Mesenchymal stem cell (in vitro differentiated cells and primary cell): ENCODE measurements at regions not wholly inside any gene's neighbourhood (a gene's known extent, or its start where the extent isn't known, plus 50 kb on each side); places are given as distances from the start of the nearest gene placed in this dataset.
"Not testable (repeated sequence)": the region's sequence is repeated elsewhere in the genome, so short reads cannot be mapped to it uniquely, and the experiment has no call there.

Experiments
- DNase-seq: peaks from one replicate; pipeline ENCODE4 v3.0.0-alpha.2; 2013
- H2AFZ ChIP-seq: one replicate; pipeline ENCODE4 v1.6.1; 2013; ENCODE audit warnings: low read depth, mild to moderate bottlenecking, control low read depth, inconsistent platforms, low read length, moderate library complexity
- H2AK5ac ChIP-seq: 2 replicates; pipeline ENCODE4 v1.6.1; 2013; ENCODE audit warnings: low read length, moderate library complexity, mild to moderate bottlenecking, inconsistent platforms; ENCODE audit not compliant: severe bottlenecking
- H2BK120ac ChIP-seq: one replicate; pipeline ENCODE4 v1.6.1; 2013; ENCODE audit warnings: low read depth, mild to moderate bottlenecking, inconsistent platforms, low read length, moderate library complexity
- H2BK12ac ChIP-seq, 2 experiments: one replicate each; pipeline ENCODE4 v1.6.1; 2013; ENCODE audit warnings: inconsistent platforms in 2 of 2, low read length in 2 of 2, mild to moderate bottlenecking in 2 of 2, moderate library complexity in 2 of 2, control low read depth in 1 of 2
- H2BK15ac ChIP-seq: one replicate; pipeline ENCODE4 v1.6.1; 2013; ENCODE audit warnings: mild to moderate bottlenecking, low read depth, inconsistent platforms; ENCODE audit not compliant: poor library complexity, severe bottlenecking
- H2BK5ac ChIP-seq: 2 replicates; pipeline ENCODE4 v1.6.1; 2013; ENCODE audit warnings: low read depth, mild to moderate bottlenecking, low read length, control low read depth, inconsistent platforms; ENCODE audit not compliant: poor library complexity, severe bottlenecking
- H3K14ac ChIP-seq, 2 experiments: one replicate each; pipeline ENCODE4 v1.6.1; 2013; ENCODE audit warnings: inconsistent platforms in 2 of 2, low read length in 2 of 2, control low read depth in 1 of 2, mild to moderate bottlenecking in 1 of 2, moderate library complexity in 1 of 2
- H3K18ac ChIP-seq, 2 experiments: one replicate each; pipeline ENCODE4 v1.6.1; 2013; ENCODE audit warnings: inconsistent platforms in 2 of 2, low read length in 2 of 2, control low read depth in 1 of 2, low read depth in 1 of 2, mild to moderate bottlenecking in 1 of 2
- H3K23ac ChIP-seq, 2 experiments: one replicate each; pipeline ENCODE4 v1.6.1; 2013; ENCODE audit warnings: inconsistent platforms in 2 of 2, low read length in 2 of 2, mild to moderate bottlenecking in 2 of 2, moderate library complexity in 2 of 2, control low read depth in 1 of 2
- H3K27ac ChIP-seq: 2 replicates; pipeline ENCODE4 v1.5.1; 2013; ENCODE audit warnings: mild to moderate bottlenecking, moderate library complexity, low read length, control low read depth, inconsistent platforms; ENCODE audit not compliant: poor library complexity, severe bottlenecking
- H3K27me3 ChIP-seq, 2 experiments: 2 replicates each; pipeline versions ENCODE4 v1.6.1 to v1.7.0; 2013; ENCODE audit warnings: low read length in 2 of 2, mild to moderate bottlenecking in 2 of 2, moderate library complexity in 2 of 2, control low read depth in 1 of 2, inconsistent platforms in 1 of 2; ENCODE audit not compliant: control insufficient read depth in 1 of 2, insufficient read depth in 1 of 2
- H3K36me3 ChIP-seq, 2 experiments: 2 replicates each; pipeline versions ENCODE4 v1.6.1 to v1.7.0; 2013; ENCODE audit warnings: low read length in 2 of 2, control low read depth in 1 of 2, inconsistent platforms in 1 of 2, low read depth in 1 of 2, mild to moderate bottlenecking in 1 of 2; ENCODE audit not compliant: insufficient read depth in 2 of 2, control insufficient read depth in 1 of 2
- H3K4ac ChIP-seq, 2 experiments: one replicate each; pipeline ENCODE4 v1.6.1; 2013; ENCODE audit warnings: inconsistent platforms in 2 of 2, low read length in 2 of 2, mild to moderate bottlenecking in 2 of 2, moderate library complexity in 2 of 2, control low read depth in 1 of 2, low read depth in 1 of 2
- H3K4me1 ChIP-seq: 2 replicates; pipeline ENCODE4 v1.6.1; 2013; ENCODE audit warnings: low read depth, low read length, control low read depth; ENCODE audit not compliant: control insufficient read depth, insufficient read depth
- H3K4me2 ChIP-seq: 2 replicates; pipeline ENCODE4 v1.6.1; 2013; ENCODE audit warnings: low read length, mild to moderate bottlenecking, inconsistent platforms; ENCODE audit not compliant: poor library complexity, severe bottlenecking
- H3K4me3 ChIP-seq, 2 experiments: 2 replicates each; pipeline versions ENCODE4 v1.5.1 to v1.7.0; 2013; ENCODE audit warnings: low read length in 2 of 2, mild to moderate bottlenecking in 2 of 2, control low read depth in 1 of 2, low read depth in 1 of 2; ENCODE audit not compliant: insufficient read depth in 1 of 2
- H3K79me1 ChIP-seq: replicated peaks from 2 replicates; pipeline ENCODE4 v1.6.1; 2013; ENCODE audit warnings: mild to moderate bottlenecking, control low read depth, low read length, inconsistent platforms; ENCODE audit not compliant: poor library complexity, severe bottlenecking
- H3K9ac ChIP-seq: 2 replicates; pipeline ENCODE4 v1.7.0; 2013; ENCODE audit warnings: mild to moderate bottlenecking, low read length, moderate library complexity
- H3K9me3 ChIP-seq: 2 replicates; pipeline ENCODE4 v1.7.0; 2013; ENCODE audit warnings: mild to moderate bottlenecking, low read length; ENCODE audit not compliant: control insufficient read depth
- H4K8ac ChIP-seq: one replicate; pipeline ENCODE4 v1.6.1; 2013; ENCODE audit warnings: inconsistent platforms, mild to moderate bottlenecking, low read length, moderate library complexity
- H4K91ac ChIP-seq: one replicate; pipeline ENCODE4 v1.6.1; 2013; ENCODE audit warnings: mild to moderate bottlenecking, low read length, inconsistent platforms
- WGBS: methylation state at CpG from one replicate; pipeline ENCODE4 v1.1.7; 2013; ENCODE audit warnings: mixed read lengths; 5-methylcytosine and 5-hydroxymethylcytosine counted together

- DNase-seq = peak; percentile 9
- peak overlapping the region in 1 of 2 experiments; percentile 75 for H2BK12ac ChIP-seq
- H4K91ac ChIP-seq = no peak overlapping the region
- H3K18ac ChIP-seq = peak overlapping the region in 1 of 2 experiments; percentile 41
- no peak overlapping the region for H3K27ac ChIP-seq
- no peaks in the 10 kb centered on the region for H3K79me1 ChIP-seq
- H3K23ac ChIP-seq = no peak overlapping the region
- H3K27me3 ChIP-seq = peaks cover 31 to 37% of the 10 kb centered on the region in 2 experiments
- H3K9ac ChIP-seq = no peak overlapping the region
- peak overlapping the region; percentile 24 for H2AFZ ChIP-seq
- H2BK5ac ChIP-seq = no peak overlapping the region
- no peak overlapping the region for H4K8ac ChIP-seq
- H3K4ac ChIP-seq = no peak overlapping the region
- 58% methylated on average over 18 of the region's 18 CpGs for WGBS
- H3K4me3 ChIP-seq = no peak overlapping the region
- no peaks in the 10 kb centered on the region for H3K9me3 ChIP-seq
- H2BK15ac ChIP-seq = peak overlapping the region; percentile 73
- peaks cover 1% of the 10 kb centered on the region for H3K4me1 ChIP-seq
- H2AK5ac ChIP-seq = no peak overlapping the region
- no peaks in the 10 kb centered on the region for H3K36me3 ChIP-seq
- H3K4me2 ChIP-seq = no peak overlapping the region
- no peak overlapping the region for H2BK120ac ChIP-seq
- H3K14ac ChIP-seq = peak overlapping the region in 1 of 2 experiments; percentile 14
Observed at GRCh38 chr4:183012879-183013729, 86.0 kb upstream of the WWC2 start.

GRCh38 chr4:183011213-183011907, 87.7 kb upstream of the WWC2 start:
- H3K18ac ChIP-seq = peak overlapping the region in 1 of 2 experiments; percentile 5
- H4K8ac ChIP-seq = no peak overlapping the region
- WGBS = 26% methylated on average over 8 of the region's 8 CpGs
- H3K9me3 ChIP-seq = no peaks in the 10 kb centered on the region
- no peak overlapping the region for H2BK5ac ChIP-seq
- H3K4me1 ChIP-seq = peaks cover 1% of the 10 kb centered on the region
- no peaks in the 10 kb centered on the region for H3K79me1 ChIP-seq
- H2BK120ac ChIP-seq = no peak overlapping the region
- no peak overlapping the region for H3K4ac ChIP-seq
- DNase-seq = peak; percentile 77
- no peak overlapping the region for H3K27ac ChIP-seq
- H3K14ac ChIP-seq = no peak overlapping the region
- H3K23ac ChIP-seq = no peak overlapping the region
- no peak overlapping the region for H3K4me3 ChIP-seq
- no peak overlapping the region for H2BK15ac ChIP-seq
- H2AFZ ChIP-seq = no peak overlapping the region
- no peak overlapping the region for H2BK12ac ChIP-seq
- H2AK5ac ChIP-seq = no peak overlapping the region
- H4K91ac ChIP-seq = no peak overlapping the region
- no peak overlapping the region for H3K4me2 ChIP-seq
- no peaks in the 10 kb centered on the region for H3K36me3 ChIP-seq
- peaks cover 28 to 45% of the 10 kb centered on the region in 2 experiments for H3K27me3 ChIP-seq
- no peak overlapping the region for H3K9ac ChIP-seq

GRCh38 chr4:183008492-183008891, 90.6 kb upstream of the WWC2 start:
- H3K27me3 ChIP-seq = peaks cover 25 to 35% of the 10 kb centered on the region in 2 experiments
- H2BK15ac ChIP-seq = no peak overlapping the region
- no peak overlapping the region for H3K4ac ChIP-seq
- no peak overlapping the region for H3K9ac ChIP-seq
- no peak overlapping the region for H3K18ac ChIP-seq
- no peak overlapping the region for H3K27ac ChIP-seq
- H3K36me3 ChIP-seq = no peaks in the 10 kb centered on the region
- H2AFZ ChIP-seq = no peak overlapping the region
- H3K23ac ChIP-seq = no peak overlapping the region
- peak overlapping the region in 1 of 2 experiments; percentile 49 for H2BK12ac ChIP-seq
- no peak overlapping the region for H3K4me3 ChIP-seq
- WGBS = 73% methylated on average over 3 of the region's 9 CpGs
- no peaks in the 10 kb centered on the region for H3K9me3 ChIP-seq
- no peak overlapping the region for H3K4me2 ChIP-seq
- H2AK5ac ChIP-seq = no peak overlapping the region
- no peak overlapping the region for H4K91ac ChIP-seq
- H3K79me1 ChIP-seq = no peaks in the 10 kb centered on the region
- H2BK120ac ChIP-seq = no peak overlapping the region
- H2BK5ac ChIP-seq = no peak overlapping the region
- no peak overlapping the region for H4K8ac ChIP-seq
- H3K14ac ChIP-seq = no peak overlapping the region
- DNase-seq = no peak
- peaks cover 1% of the 10 kb centered on the region for H3K4me1 ChIP-seq

- H2BK12ac ChIP-seq, H3K4me2 ChIP-seq, DNase-seq, H3K23ac ChIP-seq, H2BK5ac ChIP-seq, H3K9ac ChIP-seq, H2BK120ac ChIP-seq, H4K91ac ChIP-seq, H2BK15ac ChIP-seq, H3K27ac ChIP-seq, H4K8ac ChIP-seq, H3K14ac ChIP-seq, H3K4ac ChIP-seq, H3K4me3 ChIP-seq, H3K4me1 ChIP-seq, H3K18ac ChIP-seq, H2AFZ ChIP-seq, H3K79me1 ChIP-seq, H2AK5ac ChIP-seq, H3K9me3 ChIP-seq, H3K36me3 ChIP-seq: not testable (repeated sequence)
- peaks cover 10 to 20% of the 10 kb centered on the region in 2 experiments for H3K27me3 ChIP-seq
Observed at GRCh38 chr4:183004370-183004769, 87.2 kb upstream of the DCTD start.
